Thyroid gland (tissue), 4 donors: ENCODE measurements at regions not wholly inside any gene's neighbourhood (a gene's known extent, or its start where the extent isn't known, plus 50 kb on each side); places are given as distances from the start of the nearest gene placed in this dataset.

Experiments used
- DNase-seq, 2 donors: peaks; one replicate each; pipeline ENCODE4 v3.0.0-alpha.2; 2019
- H3K27ac ChIP-seq, 3 donors: fragments of 200-600 bp; sonication (generic); 1 replicate in 2 of 3; 2 replicates in 1 of 3; pipeline ENCODE4 v1.5.1; 2016 to 2019; ENCODE audit warnings: mild to moderate bottlenecking in 1 of 3, moderate library complexity in 1 of 3
- H3K27me3 ChIP-seq: fragments of 200-600 bp; sonication (generic); one replicate; pipeline ENCODE4 v1.5.1; 2019
- H3K36me3 ChIP-seq, 2 donors: fragments of 200-600 bp; sonication (generic); one replicate each; pipeline ENCODE4 v1.5.1; 2016 to 2019
- H3K4me1 ChIP-seq, 2 donors: fragments of 200-600 bp; sonication (generic); one replicate each; pipeline ENCODE4 v1.5.1; 2017 to 2019
- H3K4me3 ChIP-seq, 3 donors: fragments of 200-600 bp; sonication (generic); replicated peaks in 1 of 3; 1 replicate in 2 of 3; 2 replicates in 1 of 3; pipeline ENCODE4 v1.5.1; 2016; ENCODE audit warnings: mild to moderate bottlenecking in 1 of 3
- H3K9me3 ChIP-seq: fragments of 200-600 bp; sonication (generic); one replicate; pipeline ENCODE4 v1.5.1; 2017
- POLR2A ChIP-seq, 2 donors: fragments of 450-650 bp; IDR thresholded peaks; one replicate each; pipeline ENCODE4 v1.6.1; 2017; ENCODE audit warnings: antibody characterized with exemption in 2 of 2, mild to moderate bottlenecking in 2 of 2, moderate library complexity in 1 of 2
- WGBS, 2 donors: methylation state at CpG; one replicate each; pipeline ENCODE4 v1.1.5; 2017; 5-methylcytosine and 5-hydroxymethylcytosine counted together
- intact Hi-C: fragments of 100-400 bp; cut with DNase I; formaldehyde crosslinking; loops from one replicate; pipeline ENCODE4 v1.15.1; 2023
- TF ChIP-seq, protein P1 (sequence below), 6 experiments: fragments of 200-600 bp in 3 of 6; fragments of 450-650 bp in 3 of 6; sonication (generic) in 3 of 6; IDR thresholded peaks; one replicate each; pipeline ENCODE4 v1.5.1; 2016 to 2019; ENCODE audit warnings: antibody characterized with exemption in 6 of 6, mild to moderate bottlenecking in 2 of 6, inconsistent platforms in 1 of 6, moderate library complexity in 1 of 6

DNA sequence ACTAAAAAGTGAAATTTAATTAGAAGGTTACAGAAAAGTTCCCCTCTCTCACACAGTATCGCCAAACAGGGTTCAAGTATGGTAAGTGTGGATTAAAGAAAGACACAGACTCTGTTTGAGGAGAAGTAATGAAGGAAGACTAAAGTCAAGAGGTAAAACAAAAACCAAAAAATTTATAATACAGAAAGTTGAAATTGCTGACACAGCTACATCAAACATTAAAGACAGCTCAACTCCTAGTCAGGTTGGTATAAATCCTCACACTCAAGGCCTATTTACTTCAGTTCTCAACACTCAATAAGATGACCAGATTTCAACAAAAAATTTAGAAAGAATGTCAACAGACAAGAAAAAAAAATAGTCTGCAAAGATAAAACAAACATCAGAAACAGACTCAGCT, 300.5 kb upstream of the LINC00305 start:
- Histone ChIP-seq H3K27ac (no peak overlapping the region), H3K4me3 (no peak overlapping the region), H3K9me3 (no peaks in the 10 kb centered on the region), H3K27me3 (no peaks in the 10 kb centered on the region), H3K36me3 (no peaks in the 10 kb centered on the region), H3K4me1 (no peaks in the 10 kb centered on the region)
- intact Hi-C loops = no loop called here
- WGBS, 2 donors = 91% methylated on average over 1 of the region's 1 CpG
- DNase-seq = no peak
- no peak for TF ChIP-seq POLR2A (IDR thresholded peaks at IDR 0.05)
- TF ChIP-seq, protein P1, sequence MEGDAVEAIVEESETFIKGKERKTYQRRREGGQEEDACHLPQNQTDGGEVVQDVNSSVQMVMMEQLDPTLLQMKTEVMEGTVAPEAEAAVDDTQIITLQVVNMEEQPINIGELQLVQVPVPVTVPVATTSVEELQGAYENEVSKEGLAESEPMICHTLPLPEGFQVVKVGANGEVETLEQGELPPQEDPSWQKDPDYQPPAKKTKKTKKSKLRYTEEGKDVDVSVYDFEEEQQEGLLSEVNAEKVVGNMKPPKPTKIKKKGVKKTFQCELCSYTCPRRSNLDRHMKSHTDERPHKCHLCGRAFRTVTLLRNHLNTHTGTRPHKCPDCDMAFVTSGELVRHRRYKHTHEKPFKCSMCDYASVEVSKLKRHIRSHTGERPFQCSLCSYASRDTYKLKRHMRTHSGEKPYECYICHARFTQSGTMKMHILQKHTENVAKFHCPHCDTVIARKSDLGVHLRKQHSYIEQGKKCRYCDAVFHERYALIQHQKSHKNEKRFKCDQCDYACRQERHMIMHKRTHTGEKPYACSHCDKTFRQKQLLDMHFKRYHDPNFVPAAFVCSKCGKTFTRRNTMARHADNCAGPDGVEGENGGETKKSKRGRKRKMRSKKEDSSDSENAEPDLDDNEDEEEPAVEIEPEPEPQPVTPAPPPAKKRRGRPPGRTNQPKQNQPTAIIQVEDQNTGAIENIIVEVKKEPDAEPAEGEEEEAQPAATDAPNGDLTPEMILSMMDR (IDR thresholded peaks at IDR 0.05) = no peak

DNA sequence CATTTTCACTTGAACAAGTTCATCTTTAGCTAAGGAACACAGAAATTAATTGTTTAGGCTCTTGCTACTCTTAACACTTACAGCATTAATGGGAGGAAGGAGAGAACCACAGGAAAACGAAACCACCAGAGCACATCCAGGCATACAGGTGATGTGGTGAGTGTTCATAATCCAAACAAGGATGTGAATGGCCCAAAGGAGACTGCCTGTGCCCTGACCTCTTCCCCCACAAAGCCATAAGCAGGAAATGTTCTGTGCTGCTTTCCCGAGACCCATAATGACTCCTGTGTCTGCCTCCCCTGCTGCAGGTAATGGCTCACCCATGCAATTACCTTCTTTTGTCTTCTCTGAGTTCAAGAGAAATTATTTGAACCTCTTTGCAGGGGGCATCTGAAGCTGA, 295.9 kb upstream of the LINC00305 start:
- no peaks in the 10 kb centered on the region for H3K36me3 ChIP-seq
- no peaks in the 10 kb centered on the region for H3K4me1 ChIP-seq
- no peak overlapping the region for H3K4me3 ChIP-seq
- H3K9me3 ChIP-seq = no peaks in the 10 kb centered on the region
- DNase-seq = no peak
- H3K27ac ChIP-seq = no peak overlapping the region
- intact Hi-C loops = no loop called here
- TF ChIP-seq POLR2A (IDR thresholded peaks at IDR 0.05) = no peak
- TF ChIP-seq, protein P1 (IDR thresholded peaks at IDR 0.05) = no peak
- WGBS, 2 donors = 34 to 44% methylated on average over 2 of the region's 2 CpGs
- H3K27me3 ChIP-seq = no peaks in the 10 kb centered on the region

DNA sequence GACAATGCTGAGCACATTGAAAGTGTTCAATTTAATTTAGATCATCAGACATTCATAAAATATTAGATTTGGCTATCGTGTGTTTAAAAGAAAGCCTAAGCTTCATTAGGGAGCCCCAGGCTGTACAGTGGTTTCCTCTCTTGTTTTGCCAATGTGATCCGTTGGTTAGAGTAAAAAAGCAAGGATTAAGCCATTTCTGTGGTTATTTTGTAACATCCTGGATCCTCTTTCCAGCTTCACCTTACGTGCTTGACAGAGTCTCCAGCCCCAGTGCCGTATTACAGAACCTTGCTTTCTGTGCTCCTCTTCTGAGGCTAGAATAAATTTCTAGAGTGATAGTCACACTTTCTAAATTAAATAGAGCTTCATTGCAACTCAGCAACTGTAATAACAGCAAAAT, 289.3 kb upstream of the LINC00305 start:
- H3K4me3 ChIP-seq = no peak overlapping the region
- no peak overlapping the region for H3K27ac ChIP-seq
- intact Hi-C loops = no loop called here
- 76 to 79% methylated on average over 4 of the region's 4 CpGs for WGBS, 2 donors
- no peaks in the 10 kb centered on the region for H3K4me1 ChIP-seq
- TF ChIP-seq, protein P1 (IDR thresholded peaks at IDR 0.05) = no peak
- no peak for TF ChIP-seq POLR2A (IDR thresholded peaks at IDR 0.05)
- H3K36me3 ChIP-seq = no peaks in the 10 kb centered on the region
- no peaks in the 10 kb centered on the region for H3K9me3 ChIP-seq
- no peaks in the 10 kb centered on the region for H3K27me3 ChIP-seq
- no peak for DNase-seq

DNA sequence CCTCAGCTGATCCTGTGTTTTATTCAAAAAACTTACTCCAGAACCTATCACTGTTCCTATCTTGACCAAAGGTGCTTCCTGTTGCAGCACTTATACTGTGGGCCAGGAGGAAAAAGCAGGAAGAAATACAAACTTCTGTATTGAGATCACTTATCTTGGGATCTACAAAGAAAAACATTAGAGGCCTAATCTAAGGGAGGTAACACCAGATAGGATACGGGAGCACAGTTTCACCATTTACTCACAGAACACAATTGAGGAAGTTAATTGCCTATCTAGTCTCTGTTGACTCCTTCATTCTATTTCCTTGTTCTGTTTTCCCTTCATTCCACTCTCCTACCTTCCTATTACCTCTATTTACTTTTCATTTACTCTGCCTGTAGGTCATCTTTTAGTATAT, 287.2 kb upstream of the LINC00305 start:
- intact Hi-C loops = no loop called here
- no peak overlapping the region for H3K4me3 ChIP-seq
- no peak overlapping the region for H3K27ac ChIP-seq
- no peak for TF ChIP-seq POLR2A (IDR thresholded peaks at IDR 0.05)
- TF ChIP-seq, protein P1 (IDR thresholded peaks at IDR 0.05) = no peak
- no peak for DNase-seq
- 42 to 49% methylated on average over 1 of the region's 1 CpG for WGBS, 2 donors
- H3K9me3 ChIP-seq = no peaks in the 10 kb centered on the region
- no peaks in the 10 kb centered on the region for H3K27me3 ChIP-seq
- no peaks in the 10 kb centered on the region for H3K4me1 ChIP-seq
- no peaks in the 10 kb centered on the region for H3K36me3 ChIP-seq

DNA sequence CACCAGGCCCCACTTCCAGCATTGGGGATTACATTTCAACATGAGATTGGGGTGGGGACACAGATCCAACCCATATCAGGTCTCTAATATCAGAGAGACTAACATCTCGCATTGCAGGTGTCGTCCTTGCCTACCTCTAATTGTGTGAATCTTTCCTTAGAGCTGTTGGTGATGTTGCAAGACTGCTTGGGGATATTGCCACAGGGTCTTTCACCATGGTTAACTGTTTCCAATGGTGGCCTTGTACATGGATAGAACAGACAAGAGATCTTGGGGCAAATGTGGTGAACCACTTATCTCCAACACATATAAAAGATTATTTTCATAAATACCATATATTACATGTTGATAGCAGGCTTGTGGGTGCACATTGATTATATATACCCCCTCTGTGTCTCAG, 270.3 kb upstream of the LINC00305 start:
- intact Hi-C loops = no loop called here
- no peak for TF ChIP-seq POLR2A (IDR thresholded peaks at IDR 0.05)
- TF ChIP-seq, protein P1 (IDR thresholded peaks at IDR 0.05) = no peak
- no peaks in the 10 kb centered on the region for H3K4me1 ChIP-seq

More for the DNA sequence above, 270.3 kb upstream of the LINC00305 start:
- no peak for DNase-seq
- Histone ChIP-seq H3K27ac (no peak overlapping the region), H3K4me3 (no peak overlapping the region), H3K9me3 (no peaks in the 10 kb centered on the region), H3K36me3 (no peaks in the 10 kb centered on the region), H3K27me3 (no peaks in the 10 kb centered on the region)
- 81 to 90% methylated on average over 2 of the region's 2 CpGs for WGBS, 2 donors
